ENCODE measurements at regions not wholly inside any gene's neighbourhood (a gene's known extent, or its start where the extent isn't known, plus 50 kb on each side); places are given as distances from the start of the nearest gene placed in this dataset.

DNA sequence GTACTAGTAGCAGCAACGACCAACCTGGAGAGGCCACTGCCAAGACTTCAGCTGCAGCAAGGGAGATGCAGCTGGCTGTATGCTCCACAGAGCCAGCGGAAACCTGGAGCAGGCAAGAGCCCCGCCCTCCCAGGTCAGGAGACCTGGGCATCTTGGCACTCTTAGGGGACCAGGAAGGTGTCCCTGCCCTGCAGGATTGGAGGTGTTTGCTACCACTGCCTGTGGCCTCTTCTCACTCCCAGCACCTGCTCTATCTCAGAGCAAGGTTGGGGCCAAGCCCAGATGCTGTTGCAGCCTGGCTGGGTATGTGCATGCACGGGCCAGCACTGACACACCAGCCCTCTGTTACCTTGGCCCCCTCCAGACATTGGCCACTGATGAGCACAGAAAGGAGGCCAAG, 1512.8 kb downstream of the REEP3 start:
- no peak for DNase-seq (ENCODE audit: low spot score)
- CTCF ChIA-PET: no interaction called here
- H3K4me1 ChIP-seq (ENCODE audit: insufficient read depth, low read length, poor library complexity, severe bottlenecking): no peaks in the 10 kb centered on the region
- no peak overlapping the region for H3K27ac ChIP-seq (ENCODE audit: low read depth, low read length, poor library complexity, severe bottlenecking)
- H3K4me3 ChIP-seq (ENCODE audit: low read depth, low read length, poor library complexity, severe bottlenecking): no peak overlapping the region
- H3K36me3 ChIP-seq (ENCODE audit: insufficient read depth, low read length, poor library complexity, severe bottlenecking): no peaks in the 10 kb centered on the region
- intact Hi-C loops (cut with micrococcal nuclease; ENCODE audit: unreplicated experiment): no loop called here
- no peaks in the 10 kb centered on the region for H3K27me3 ChIP-seq (replicated peaks; ENCODE audit: insufficient read depth, low read depth, low read length, poor library complexity)
- TF ChIP-seq EZH2 (IDR thresholded peaks at IDR 0.05; ENCODE audit: borderline replicate concordance, low read depth, low read length, poor library complexity, severe bottlenecking): no peak
- TF ChIP-seq, protein P1, sequence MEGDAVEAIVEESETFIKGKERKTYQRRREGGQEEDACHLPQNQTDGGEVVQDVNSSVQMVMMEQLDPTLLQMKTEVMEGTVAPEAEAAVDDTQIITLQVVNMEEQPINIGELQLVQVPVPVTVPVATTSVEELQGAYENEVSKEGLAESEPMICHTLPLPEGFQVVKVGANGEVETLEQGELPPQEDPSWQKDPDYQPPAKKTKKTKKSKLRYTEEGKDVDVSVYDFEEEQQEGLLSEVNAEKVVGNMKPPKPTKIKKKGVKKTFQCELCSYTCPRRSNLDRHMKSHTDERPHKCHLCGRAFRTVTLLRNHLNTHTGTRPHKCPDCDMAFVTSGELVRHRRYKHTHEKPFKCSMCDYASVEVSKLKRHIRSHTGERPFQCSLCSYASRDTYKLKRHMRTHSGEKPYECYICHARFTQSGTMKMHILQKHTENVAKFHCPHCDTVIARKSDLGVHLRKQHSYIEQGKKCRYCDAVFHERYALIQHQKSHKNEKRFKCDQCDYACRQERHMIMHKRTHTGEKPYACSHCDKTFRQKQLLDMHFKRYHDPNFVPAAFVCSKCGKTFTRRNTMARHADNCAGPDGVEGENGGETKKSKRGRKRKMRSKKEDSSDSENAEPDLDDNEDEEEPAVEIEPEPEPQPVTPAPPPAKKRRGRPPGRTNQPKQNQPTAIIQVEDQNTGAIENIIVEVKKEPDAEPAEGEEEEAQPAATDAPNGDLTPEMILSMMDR (conservative IDR thresholded peaks at IDR 0.05; ENCODE audit: low read depth, low read length): no peak
- H3K9me3 ChIP-seq (ENCODE audit: low read depth, low read length, poor library complexity, severe bottlenecking): peaks cover 17% of the 10 kb centered on the region
- no TSS peak for BruUV-seq (replicated peaks)
- POLR2A ChIA-PET (ENCODE audit: low non-redundant PET): no interaction called here

DNA sequence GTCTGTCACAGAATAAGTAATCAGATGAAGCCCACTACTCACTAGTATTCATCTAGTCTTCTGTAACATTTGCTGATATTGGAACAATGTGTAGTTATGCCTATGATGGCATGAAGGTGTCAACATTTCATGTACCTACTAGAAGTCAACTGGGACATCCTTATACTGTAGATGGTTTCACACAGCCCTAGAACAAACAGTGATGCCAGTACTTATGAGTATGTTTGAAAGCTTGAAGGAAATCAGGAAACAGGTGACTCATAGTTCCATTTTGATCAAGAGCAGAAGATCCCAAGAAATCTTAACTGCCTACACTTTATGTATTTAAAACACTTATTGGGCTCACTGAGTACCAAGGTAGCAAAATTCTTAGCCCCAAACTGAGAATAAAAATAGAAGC, 1519.6 kb downstream of the REEP3 start:
- H3K27ac ChIP-seq (ENCODE audit: low read depth, low read length, poor library complexity, severe bottlenecking): no peak overlapping the region
- intact Hi-C loops (cut with micrococcal nuclease; ENCODE audit: unreplicated experiment): no loop called here
- no peaks in the 10 kb centered on the region for H3K4me1 ChIP-seq (ENCODE audit: insufficient read depth, low read length, poor library complexity, severe bottlenecking)
- POLR2A ChIA-PET (ENCODE audit: low non-redundant PET): no interaction called here
- H3K4me3 ChIP-seq (ENCODE audit: low read depth, low read length, poor library complexity, severe bottlenecking): no peak overlapping the region
- H3K36me3 ChIP-seq (ENCODE audit: insufficient read depth, low read length, poor library complexity, severe bottlenecking): no peaks in the 10 kb centered on the region
- H3K9me3 ChIP-seq (ENCODE audit: low read depth, low read length, poor library complexity, severe bottlenecking): no peaks in the 10 kb centered on the region
- TF ChIP-seq EZH2 (IDR thresholded peaks at IDR 0.05; ENCODE audit: borderline replicate concordance, low read depth, low read length, poor library complexity, severe bottlenecking): no peak
- TF ChIP-seq, protein P1 (conservative IDR thresholded peaks at IDR 0.05; ENCODE audit: low read depth, low read length): no peak
- no peaks in the 10 kb centered on the region for H3K27me3 ChIP-seq (replicated peaks; ENCODE audit: insufficient read depth, low read depth, low read length, poor library complexity)
- DNase-seq (ENCODE audit: low spot score): no peak
- CTCF ChIA-PET: no interaction called here
- BruUV-seq (replicated peaks): no TSS peak

DNA sequence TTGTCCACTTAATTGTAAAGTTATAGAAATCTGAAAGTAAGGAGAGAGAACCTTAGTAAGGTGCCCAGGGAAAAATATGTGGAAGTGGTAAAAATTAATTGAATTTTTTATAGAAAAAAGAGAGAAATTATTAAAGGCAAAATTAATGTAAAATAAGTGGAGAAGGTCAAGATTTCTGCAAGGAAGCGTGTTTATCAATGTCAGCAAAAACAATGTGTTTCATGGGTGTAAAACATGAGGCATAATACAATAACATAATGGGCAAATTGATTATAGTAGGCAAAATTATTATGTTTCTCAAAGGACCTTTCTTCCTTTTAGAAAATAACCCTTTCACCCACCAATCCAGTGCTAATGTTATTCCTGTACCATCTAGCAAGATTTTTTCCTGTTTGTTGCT, 1520.1 kb downstream of the REEP3 start:
- H3K27ac ChIP-seq (ENCODE audit: low read depth, low read length, poor library complexity, severe bottlenecking): no peak overlapping the region
- no peaks in the 10 kb centered on the region for H3K4me1 ChIP-seq (ENCODE audit: insufficient read depth, low read length, poor library complexity, severe bottlenecking)
- POLR2A ChIA-PET (ENCODE audit: low non-redundant PET): no interaction called here
- CTCF ChIA-PET: no interaction called here
- no TSS peak for BruUV-seq (replicated peaks)
- no peak for DNase-seq (ENCODE audit: low spot score)
- no peaks in the 10 kb centered on the region for H3K9me3 ChIP-seq (ENCODE audit: low read depth, low read length, poor library complexity, severe bottlenecking)
- intact Hi-C loops (cut with micrococcal nuclease; ENCODE audit: unreplicated experiment): no loop called here
- H3K4me3 ChIP-seq (ENCODE audit: low read depth, low read length, poor library complexity, severe bottlenecking): no peak overlapping the region
- H3K36me3 ChIP-seq (ENCODE audit: insufficient read depth, low read length, poor library complexity, severe bottlenecking): no peaks in the 10 kb centered on the region
- no peaks in the 10 kb centered on the region for H3K27me3 ChIP-seq (replicated peaks; ENCODE audit: insufficient read depth, low read depth, low read length, poor library complexity)
- no peak for TF ChIP-seq EZH2 (IDR thresholded peaks at IDR 0.05; ENCODE audit: borderline replicate concordance, low read depth, low read length, poor library complexity, severe bottlenecking)
- TF ChIP-seq, protein P1 (conservative IDR thresholded peaks at IDR 0.05; ENCODE audit: low read depth, low read length): no peak

All from A673 (cell line).